Endothelial cell of umbilical vein (primary cell): ENCODE measurements at regions not wholly inside any gene's neighbourhood (a gene's known extent, or its start where the extent isn't known, plus 50 kb on each side); places are given as distances from the start of the nearest gene placed in this dataset.

ENCODE experiments used
- EZH2 ChIP-seq: IDR thresholded peaks from 2 replicates; pipeline ENCODE4 v1.6.1; 2012; ENCODE audit warnings: borderline replicate concordance, low read depth, mild to moderate bottlenecking, moderate library complexity, low read length, inconsistent platforms; ENCODE audit not compliant: severe bottlenecking
- GATA2 ChIP-seq: IDR thresholded peaks from 2 replicates; pipeline ENCODE4 v1.7.0; 2011; ENCODE audit warnings: low read depth, mild to moderate bottlenecking, moderate library complexity, mixed read lengths, low read length; ENCODE audit not compliant: insufficient read length, insufficient read depth
- JUN ChIP-seq: IDR thresholded peaks from 2 replicates; pipeline ENCODE4 v1.6.1; 2011; ENCODE audit warnings: borderline replicate concordance, low read depth; ENCODE audit not compliant: insufficient read length, insufficient read depth
- MAX ChIP-seq: IDR thresholded peaks from 2 replicates; pipeline ENCODE4 v1.6.1; 2011; ENCODE audit not compliant: insufficient read depth, insufficient read length
- MYC ChIP-seq: IDR thresholded peaks from one replicate; pipeline ENCODE4 v1.6.1; 2011; ENCODE audit warnings: mild to moderate bottlenecking, low read depth, low read length
- POLR2A ChIP-seq: IDR thresholded peaks from 2 replicates; pipeline ENCODE4 v1.6.1; 2012; ENCODE audit warnings: low read depth, mild to moderate bottlenecking, control low read depth, low read length
- POLR2AphosphoS5 ChIP-seq: IDR thresholded peaks from 2 replicates; pipeline ENCODE4 v1.6.1; 2012; ENCODE audit warnings: low read depth, mild to moderate bottlenecking, control low read depth, low read length, moderate library complexity; ENCODE audit not compliant: insufficient read depth
- TF ChIP-seq, protein P1 (sequence below), 2 donors: IDR thresholded peaks; 1 replicate in 1 of 2; 2 replicates in 1 of 2; pipeline ENCODE4 v1.5.1; 2011; ENCODE audit warnings: low read length in 2 of 2, mild to moderate bottlenecking in 2 of 2, moderate library complexity in 2 of 2, control low read depth in 1 of 2, inconsistent platforms in 1 of 2, low read depth in 1 of 2; ENCODE audit not compliant: insufficient read depth in 1 of 2; ENCODE audit errors: extremely low read depth in 1 of 2

DNA sequence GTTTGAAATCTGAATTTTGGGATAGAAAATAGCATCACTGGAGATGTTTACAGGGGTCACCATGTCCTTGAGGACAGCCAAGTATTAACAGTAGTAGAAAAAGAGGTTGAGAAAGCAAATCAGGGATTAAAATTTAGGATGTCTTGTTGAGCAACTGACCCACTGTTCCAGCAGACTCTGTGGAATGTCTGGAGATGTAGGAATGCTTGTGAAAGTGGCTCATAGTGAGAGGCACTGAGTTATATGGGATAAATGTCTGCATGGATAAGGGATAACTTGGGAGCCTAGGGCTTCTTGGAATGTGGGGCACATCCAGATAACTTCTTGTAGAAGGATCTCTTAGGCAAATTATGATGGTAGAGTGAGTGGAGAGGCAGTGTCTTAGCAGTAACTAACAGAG lies 495.0 kb downstream of the TMX3 start:
- TF ChIP-seq, protein P1, sequence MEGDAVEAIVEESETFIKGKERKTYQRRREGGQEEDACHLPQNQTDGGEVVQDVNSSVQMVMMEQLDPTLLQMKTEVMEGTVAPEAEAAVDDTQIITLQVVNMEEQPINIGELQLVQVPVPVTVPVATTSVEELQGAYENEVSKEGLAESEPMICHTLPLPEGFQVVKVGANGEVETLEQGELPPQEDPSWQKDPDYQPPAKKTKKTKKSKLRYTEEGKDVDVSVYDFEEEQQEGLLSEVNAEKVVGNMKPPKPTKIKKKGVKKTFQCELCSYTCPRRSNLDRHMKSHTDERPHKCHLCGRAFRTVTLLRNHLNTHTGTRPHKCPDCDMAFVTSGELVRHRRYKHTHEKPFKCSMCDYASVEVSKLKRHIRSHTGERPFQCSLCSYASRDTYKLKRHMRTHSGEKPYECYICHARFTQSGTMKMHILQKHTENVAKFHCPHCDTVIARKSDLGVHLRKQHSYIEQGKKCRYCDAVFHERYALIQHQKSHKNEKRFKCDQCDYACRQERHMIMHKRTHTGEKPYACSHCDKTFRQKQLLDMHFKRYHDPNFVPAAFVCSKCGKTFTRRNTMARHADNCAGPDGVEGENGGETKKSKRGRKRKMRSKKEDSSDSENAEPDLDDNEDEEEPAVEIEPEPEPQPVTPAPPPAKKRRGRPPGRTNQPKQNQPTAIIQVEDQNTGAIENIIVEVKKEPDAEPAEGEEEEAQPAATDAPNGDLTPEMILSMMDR (IDR thresholded peaks at IDR 0.05; ENCODE audit: extremely low read depth in 1 of 2, insufficient read depth in 1 of 2, low read depth in 1 of 2, low read length in 2 of 2): no peak
- TF ChIP-seq EZH2: no peak
- TF ChIP-seq MYC: no peak
- TF ChIP-seq POLR2A: no peak
- no peak for TF ChIP-seq JUN
- no peak for TF ChIP-seq POLR2AphosphoS5
- TF ChIP-seq MAX: no peak
- TF ChIP-seq GATA2: no peak
